Dendritic cell treated with granulocyte-macrophage colony-stimulating factor and Interleukin-4, amounts not matched to agents 40 ng/mL and 50 ng/mL, for 4 days (primary cell): ENCODE measurements at regions not wholly inside any gene's neighbourhood (a gene's known extent, or its start where the extent isn't known, plus 50 kb on each side); places are given as distances from the start of the nearest gene placed in this dataset.
"Not testable (repeated sequence)": the region's sequence is repeated elsewhere in the genome, so short reads cannot be mapped to it uniquely, and the experiment has no call there.

Experiments used
- H3K27ac Mint-ChIP-seq: one replicate; pipeline ENCODE4 v1.8.0; 2022; ENCODE audit warnings: mild to moderate bottlenecking, mixed read lengths
- H3K27me3 Mint-ChIP-seq: one replicate; pipeline ENCODE4 v1.8.0; 2022; ENCODE audit warnings: mild to moderate bottlenecking, mixed read lengths
- H3K36me3 Mint-ChIP-seq: one replicate; pipeline ENCODE4 v1.8.0; 2022; ENCODE audit warnings: low read depth, mixed read lengths
- H3K4me1 Mint-ChIP-seq: one replicate; pipeline ENCODE4 v1.8.0; 2022; ENCODE audit warnings: low read depth, mixed read lengths
- H3K4me3 Mint-ChIP-seq: one replicate; pipeline ENCODE4 v1.8.0; 2022; ENCODE audit warnings: mild to moderate bottlenecking, moderate library complexity, mixed read lengths
- H3K9me3 Mint-ChIP-seq: one replicate; pipeline ENCODE4 v1.8.0; 2022; ENCODE audit warnings: mixed read lengths
- intact Hi-C: fragments of 100-400 bp; cut with micrococcal nuclease; formaldehyde crosslinking; loops from one replicate; pipeline ENCODE4 v1.15.0; 2022

DNA sequence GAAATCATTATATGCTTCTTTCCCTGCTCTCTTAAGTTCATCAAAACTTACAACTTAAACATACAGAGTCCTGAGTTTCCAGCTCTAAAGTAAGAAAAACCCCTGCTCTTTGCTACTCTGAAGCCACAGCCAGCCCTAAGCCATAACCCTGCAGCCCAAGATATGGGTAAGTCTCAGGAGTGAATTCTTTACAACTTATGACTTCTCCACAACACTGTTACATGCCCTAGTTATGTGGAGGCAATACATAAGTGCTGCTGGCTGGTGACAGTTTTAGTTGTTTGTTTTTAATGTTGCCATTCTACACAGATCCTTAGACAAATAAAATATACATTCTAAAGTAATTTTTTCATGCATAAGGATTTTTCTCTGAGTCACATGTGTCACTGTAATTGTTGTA is 100.2 kb downstream of the FBXO8 start:
- no peak overlapping the region for H3K27ac Mint-ChIP-seq
- H3K27me3 Mint-ChIP-seq = peaks cover 5% of the 10 kb centered on the region
- intact Hi-C loops = no loop called here
- H3K4me1 Mint-ChIP-seq = no peaks in the 10 kb centered on the region
- no peak overlapping the region for H3K4me3 Mint-ChIP-seq
- no peaks in the 10 kb centered on the region for H3K36me3 Mint-ChIP-seq
- H3K9me3 Mint-ChIP-seq = no peaks in the 10 kb centered on the region

GRCh38 chr4:174181827-174182226 is 101.6 kb downstream of the FBXO8 start:
- Mint-ChIP-seq H3K27me3 (peaks cover 5% of the 10 kb centered on the region), H3K36me3 (no peaks in the 10 kb centered on the region), H3K9me3 (no peaks in the 10 kb centered on the region), H3K4me3 (no peak overlapping the region), H3K4me1 (no peaks in the 10 kb centered on the region), H3K27ac (no peak overlapping the region)
- intact Hi-C loops = no loop called here

GRCh38 chr4:174177536-174177935 is 105.9 kb downstream of the FBXO8 start:
- Mint-ChIP-seq H3K4me3 (no peak overlapping the region), H3K9me3 (no peaks in the 10 kb centered on the region), H3K36me3 (no peaks in the 10 kb centered on the region), H3K27ac (no peak overlapping the region), H3K27me3 (peaks cover 6% of the 10 kb centered on the region), H3K4me1 (no peaks in the 10 kb centered on the region)
- intact Hi-C loops = no loop called here

DNA sequence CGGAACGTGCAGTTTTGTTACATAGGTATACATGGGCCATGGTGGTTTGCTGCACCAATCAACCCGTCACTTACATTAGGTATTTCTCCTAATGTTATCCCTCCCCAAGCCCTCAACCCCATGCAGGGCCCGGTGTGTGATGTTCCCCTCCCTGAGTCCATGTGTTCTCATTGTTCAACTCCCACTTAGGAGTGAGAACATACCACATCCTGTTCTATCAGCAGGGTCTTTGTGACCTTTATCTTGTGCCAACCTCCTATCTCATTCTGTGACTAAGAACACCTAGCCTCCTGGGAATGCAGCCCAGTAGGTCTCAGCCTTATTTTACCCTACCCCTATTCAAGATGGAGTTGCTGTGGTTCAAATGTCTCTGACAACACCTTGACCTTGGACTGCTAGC is 107.6 kb downstream of the FBXO8 start:
- intact Hi-C loops, H3K9me3 Mint-ChIP-seq: not testable (repeated sequence)

GRCh38 chr4:174173360-174173759 is 110.1 kb downstream of the FBXO8 start:
- no peaks in the 10 kb centered on the region for H3K4me1 Mint-ChIP-seq
- intact Hi-C loops = no loop called here
- H3K36me3 Mint-ChIP-seq = no peaks in the 10 kb centered on the region
- peaks cover 4% of the 10 kb centered on the region for H3K27me3 Mint-ChIP-seq
- H3K4me3 Mint-ChIP-seq = no peak overlapping the region
- H3K9me3 Mint-ChIP-seq = no peaks in the 10 kb centered on the region
- no peak overlapping the region for H3K27ac Mint-ChIP-seq

More for the DNA sequence above, 107.6 kb downstream of the FBXO8 start:
- H3K27me3 Mint-ChIP-seq, H3K4me3 Mint-ChIP-seq, H3K27ac Mint-ChIP-seq, H3K4me1 Mint-ChIP-seq, H3K36me3 Mint-ChIP-seq: not testable (repeated sequence)

GRCh38 chr4:174172274-174172673 is 111.2 kb downstream of the FBXO8 start:
- H3K4me3 Mint-ChIP-seq = no peak overlapping the region
- intact Hi-C loops = no loop called here
- H3K36me3 Mint-ChIP-seq = no peaks in the 10 kb centered on the region
- peaks cover 4% of the 10 kb centered on the region for H3K27me3 Mint-ChIP-seq
- no peak overlapping the region for H3K27ac Mint-ChIP-seq
- H3K4me1 Mint-ChIP-seq = no peaks in the 10 kb centered on the region
- H3K9me3 Mint-ChIP-seq = no peaks in the 10 kb centered on the region

GRCh38 chr4:174170906-174171305 is 112.6 kb downstream of the FBXO8 start:
- intact Hi-C loops = no loop called here
- Mint-ChIP-seq H3K27me3 (peaks cover 4% of the 10 kb centered on the region), H3K9me3 (no peaks in the 10 kb centered on the region), H3K36me3 (no peaks in the 10 kb centered on the region), H3K27ac (no peak overlapping the region), H3K4me1 (no peaks in the 10 kb centered on the region), H3K4me3 (no peak overlapping the region)

GRCh38 chr4:174170091-174170490 is 113.4 kb downstream of the FBXO8 start:
- Mint-ChIP-seq H3K4me3 (no peak overlapping the region), H3K27me3 (peaks cover 1% of the 10 kb centered on the region), H3K9me3 (no peaks in the 10 kb centered on the region), H3K27ac (no peak overlapping the region), H3K36me3 (no peaks in the 10 kb centered on the region), H3K4me1 (no peaks in the 10 kb centered on the region)
- intact Hi-C loops = no loop called here

- H3K4me3 Mint-ChIP-seq = no peak overlapping the region
- no peak overlapping the region for H3K27ac Mint-ChIP-seq
- no peaks in the 10 kb centered on the region for H3K4me1 Mint-ChIP-seq
- no peaks in the 10 kb centered on the region for H3K9me3 Mint-ChIP-seq
- peaks cover 12% of the 10 kb centered on the region for H3K27me3 Mint-ChIP-seq
- no peaks in the 10 kb centered on the region for H3K36me3 Mint-ChIP-seq
- intact Hi-C loops = loop anchor here (10.0 kb wide), 1 partner anchor 652 kb away; no protein-coding TSS in a partner anchor
These were observed 126.3 kb downstream of the FBXO8 start for GRCh38 chr4:174157106-174157607.

DNA sequence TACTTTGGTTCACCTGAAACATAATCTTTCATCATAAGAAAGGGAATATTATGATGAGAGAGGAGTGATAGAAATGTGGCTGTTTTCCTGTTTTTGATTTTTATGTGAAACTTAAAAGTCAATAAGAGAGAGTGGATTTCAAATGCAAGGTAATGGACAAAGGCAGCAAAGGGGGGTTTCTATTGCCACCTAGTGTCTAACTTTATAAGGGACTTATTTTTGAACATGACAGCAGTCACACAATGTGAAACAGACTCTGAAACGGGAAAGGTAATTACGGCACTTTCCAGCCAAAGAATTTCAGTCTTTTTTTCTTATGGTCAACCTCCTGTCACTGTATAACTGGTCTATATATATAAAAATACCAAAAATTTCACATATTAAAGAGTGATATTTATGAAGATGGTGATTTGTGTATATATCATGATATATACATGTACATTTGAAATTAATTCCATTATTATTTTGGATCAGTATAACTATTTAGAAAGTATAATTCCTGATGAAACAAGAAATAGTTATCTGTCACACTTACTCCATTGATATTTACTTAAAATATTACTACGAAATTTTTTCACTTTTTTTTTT is 127.1 kb downstream of the FBXO8 start:
- Mint-ChIP-seq H3K9me3 (no peaks in the 10 kb centered on the region), H3K27me3 (peaks cover 12% of the 10 kb centered on the region), H3K27ac (no peak overlapping the region), H3K4me3 (no peak overlapping the region), H3K4me1 (no peaks in the 10 kb centered on the region), H3K36me3 (no peaks in the 10 kb centered on the region)
- intact Hi-C loops = loop anchor here (1.0 to 10.0 kb wide), 2 partner anchors 162 to 652 kb away; no protein-coding TSS in a partner anchor

DNA sequence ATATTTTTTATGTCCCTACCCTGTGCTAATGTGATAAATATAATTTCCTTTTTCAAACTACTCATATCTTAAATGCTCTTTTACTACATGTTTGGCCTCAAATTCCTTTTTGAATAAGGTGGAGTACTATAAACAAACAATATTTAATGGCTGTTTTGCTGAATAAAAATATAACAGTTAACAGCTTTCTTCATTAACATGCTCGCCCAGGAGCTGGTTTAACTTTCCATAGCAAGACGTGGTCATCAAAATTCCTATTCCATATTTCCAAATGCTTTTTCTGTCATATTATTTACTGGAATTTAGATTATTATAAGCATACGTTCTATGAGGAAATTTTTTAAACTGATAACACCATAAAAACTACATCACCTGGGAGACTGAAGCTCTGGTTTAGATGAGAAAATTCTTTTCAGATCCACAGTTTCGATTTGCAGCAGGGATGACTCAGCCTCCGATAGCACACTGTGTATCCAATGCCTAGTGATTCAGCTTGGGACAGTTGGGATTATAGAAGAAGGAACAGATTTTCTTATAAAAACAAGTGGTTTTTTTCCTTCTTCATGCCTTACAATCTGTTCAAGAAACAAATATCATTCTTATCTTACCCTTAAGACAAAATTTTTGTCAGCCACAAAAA is 129.1 kb downstream of the FBXO8 start:
- Mint-ChIP-seq H3K27ac (no peak overlapping the region), H3K4me3 (no peak overlapping the region), H3K9me3 (no peaks in the 10 kb centered on the region), H3K4me1 (no peaks in the 10 kb centered on the region), H3K27me3 (peaks cover 18% of the 10 kb centered on the region), H3K36me3 (no peaks in the 10 kb centered on the region)
- intact Hi-C loops = loop anchor here (10.0 kb wide), 1 partner anchor 650 kb away; no protein-coding TSS in a partner anchor

- Mint-ChIP-seq H3K4me3 (no peak overlapping the region), H3K27me3 (peaks cover 17% of the 10 kb centered on the region), H3K4me1 (no peaks in the 10 kb centered on the region), H3K36me3 (no peaks in the 10 kb centered on the region), H3K27ac (no peak overlapping the region), H3K9me3 (no peaks in the 10 kb centered on the region)
- intact Hi-C loops = loop anchor here (10.0 kb wide), 1 partner anchor 648 kb away; no protein-coding TSS in a partner anchor
These were observed 130.6 kb downstream of the FBXO8 start for GRCh38 chr4:174152717-174153466.

- no peaks in the 10 kb centered on the region for H3K4me1 Mint-ChIP-seq
These were observed 135.6 kb downstream of the FBXO8 start for GRCh38 chr4:174147863-174148262.

DNA sequence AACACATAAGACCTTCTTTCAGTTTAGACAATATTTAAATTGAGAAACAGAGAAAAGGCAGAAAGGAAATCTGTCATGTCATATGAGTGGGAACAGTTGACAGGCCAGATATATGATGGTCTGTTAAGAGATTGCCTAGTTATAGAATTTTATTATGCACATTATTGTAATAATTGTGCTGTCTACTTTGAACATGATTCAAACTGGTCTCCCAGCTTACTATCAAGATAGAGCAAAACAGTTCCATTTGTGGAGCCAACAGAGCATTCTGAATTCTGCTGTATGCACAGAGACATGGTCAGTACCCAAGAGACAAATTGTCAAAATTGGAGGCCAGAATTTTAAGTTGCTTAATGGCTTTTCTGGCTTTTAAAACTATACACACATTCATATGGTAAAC is 139.4 kb downstream of the FBXO8 start:
- no peaks in the 10 kb centered on the region for H3K4me1 Mint-ChIP-seq
- H3K27ac Mint-ChIP-seq = no peak overlapping the region
- H3K27me3 Mint-ChIP-seq = peaks cover 8% of the 10 kb centered on the region
- intact Hi-C loops = no loop called here
- no peak overlapping the region for H3K4me3 Mint-ChIP-seq
- H3K9me3 Mint-ChIP-seq = no peaks in the 10 kb centered on the region
- no peaks in the 10 kb centered on the region for H3K36me3 Mint-ChIP-seq

More at GRCh38 chr4:174147863-174148262, 135.6 kb downstream of the FBXO8 start:
- Mint-ChIP-seq H3K36me3 (no peaks in the 10 kb centered on the region), H3K4me3 (no peak overlapping the region), H3K9me3 (no peaks in the 10 kb centered on the region), H3K27ac (no peak overlapping the region), H3K27me3 (peaks cover 19% of the 10 kb centered on the region)
- intact Hi-C loops = no loop called here
